ENCODE measurements at regions not wholly inside any gene's neighbourhood (a gene's known extent, or its start where the extent isn't known, plus 50 kb on each side); places are given as distances from the start of the nearest gene placed in this dataset.

GRCh38 chr6:113315165-113315564 is 542.0 kb upstream of the MARCKS start:
- Histone ChIP-seq H3K4me3 (no peak overlapping the region), H3K36me3 (no peaks in the 10 kb centered on the region), H3K27ac (no peak overlapping the region), H3K27me3 (no peaks in the 10 kb centered on the region), H3K9me3 (no peaks in the 10 kb centered on the region), H3K4me1 (no peaks in the 10 kb centered on the region)
- TF ChIP-seq CTCF (IDR thresholded peaks at IDR 0.05) (no peak), POLR2A (IDR thresholded peaks at IDR 0.05) (no peak)
- DNase-seq, result no peak

- TF ChIP-seq POLR2A (IDR thresholded peaks at IDR 0.05), result no peak
- no peak for TF ChIP-seq CTCF (IDR thresholded peaks at IDR 0.05)
- DNase-seq, result no peak
- Histone ChIP-seq H3K27me3 (no peaks in the 10 kb centered on the region), H3K4me3 (no peak overlapping the region), H3K4me1 (no peaks in the 10 kb centered on the region), H3K36me3 (no peaks in the 10 kb centered on the region), H3K9me3 (no peaks in the 10 kb centered on the region), H3K27ac (no peak overlapping the region)
Observed at GRCh38 chr6:113315879-113316278, 541.3 kb upstream of the MARCKS start.

- Histone ChIP-seq H3K4me3 (no peak overlapping the region), H3K9me3 (no peaks in the 10 kb centered on the region), H3K27me3 (no peaks in the 10 kb centered on the region), H3K27ac (no peak overlapping the region), H3K4me1 (no peaks in the 10 kb centered on the region), H3K36me3 (no peaks in the 10 kb centered on the region)
- TF ChIP-seq CTCF (IDR thresholded peaks at IDR 0.05) (no peak), POLR2A (IDR thresholded peaks at IDR 0.05) (no peak)
- no peak for DNase-seq
Observed at GRCh38 chr6:113317442-113317841, 539.7 kb upstream of the MARCKS start.

GRCh38 chr6:113317891-113318574 is 539.1 kb upstream of the MARCKS start:
- no peaks in the 10 kb centered on the region for H3K27me3 ChIP-seq
- no peak for DNase-seq
- no peak overlapping the region for H3K27ac ChIP-seq
- TF ChIP-seq CTCF (IDR thresholded peaks at IDR 0.05) (no peak), POLR2A (IDR thresholded peaks at IDR 0.05) (no peak)
- H3K4me1 ChIP-seq, result no peaks in the 10 kb centered on the region
- H3K4me3 ChIP-seq, result no peak overlapping the region
- no peaks in the 10 kb centered on the region for H3K36me3 ChIP-seq
- H3K9me3 ChIP-seq, result no peaks in the 10 kb centered on the region

- Histone ChIP-seq H3K9me3 (no peaks in the 10 kb centered on the region), H3K27me3 (no peaks in the 10 kb centered on the region), H3K36me3 (no peaks in the 10 kb centered on the region), H3K27ac (no peak overlapping the region), H3K4me1 (no peaks in the 10 kb centered on the region), H3K4me3 (no peak overlapping the region)
- DNase-seq, result no peak
- TF ChIP-seq CTCF (IDR thresholded peaks at IDR 0.05) (no peak), POLR2A (IDR thresholded peaks at IDR 0.05) (no peak)
Observed at GRCh38 chr6:113318575-113318917, 538.6 kb upstream of the MARCKS start.

GRCh38 chr6:113320653-113321052 is 536.5 kb upstream of the MARCKS start:
- H3K4me1 ChIP-seq, result no peaks in the 10 kb centered on the region
- H3K9me3 ChIP-seq, result no peaks in the 10 kb centered on the region
- H3K27me3 ChIP-seq, result no peaks in the 10 kb centered on the region
- no peak for DNase-seq
- TF ChIP-seq CTCF (IDR thresholded peaks at IDR 0.05) (no peak), POLR2A (IDR thresholded peaks at IDR 0.05) (no peak)
- H3K36me3 ChIP-seq, result no peaks in the 10 kb centered on the region
- no peak overlapping the region for H3K4me3 ChIP-seq
- no peak overlapping the region for H3K27ac ChIP-seq
